IMR-90 (cell line): ENCODE measurements at regions not wholly inside any gene's neighbourhood (a gene's known extent, or its start where the extent isn't known, plus 50 kb on each side); places are given as distances from the start of the nearest gene placed in this dataset.

Source experiments
- ATAC-seq: fragments of 200-7000 bp; cut with Tn5 transposase; 2 replicates; pipeline ENCODE4 v1.9.1; 2020; ENCODE audit warnings: low read depth, mild to moderate bottlenecking, moderate library complexity
- BruUV-seq: library from RNA; stranded (reverse); fragments of 400-500 nt; replicated peaks from 2 replicates; lab custom pipeline; 2021; lab: Mats Ljungman, UMichigan
- CTCF ChIA-PET: fragments of 300-600 bp; formaldehyde crosslinking; extraction: SDS; loops from one replicate; lab custom pipeline; 2021; ENCODE audit warnings: antibody characterized with exemption; lab: Yijun Ruan, JAX
- POLR2A ChIA-PET: fragments of 300-600 bp; sonication (Branson Sonifier 250); formaldehyde crosslinking; loops from one replicate; lab custom pipeline; 2022; ENCODE audit warnings: antibody characterized with exemption; ENCODE audit not compliant: unreplicated experiment; lab: Charles Lee
- DNase-seq: peaks from one replicate; pipeline ENCODE4 v3.0.0; 2013
- H2AFZ ChIP-seq: replicated peaks from 2 replicates; pipeline ENCODE3; 2013; ENCODE audit warnings: low read length, mild to moderate bottlenecking; ENCODE audit not compliant: poor library complexity
- H2AK5ac ChIP-seq: 2 replicates; pipeline ENCODE4 v1.6.1; 2013; ENCODE audit warnings: low read depth, low read length, inconsistent platforms
- H2AK9ac ChIP-seq: replicated peaks from 2 replicates; pipeline ENCODE3; 2013; ENCODE audit warnings: mild to moderate bottlenecking, low read depth, low read length, moderate library complexity; ENCODE audit not compliant: poor library complexity
- H2BK120ac ChIP-seq: 2 replicates; pipeline ENCODE4 v1.6.1; 2013; ENCODE audit warnings: low read depth, low read length, inconsistent platforms
- H2BK15ac ChIP-seq: 3 replicates; pipeline ENCODE4 v1.6.1; 2013; ENCODE audit warnings: low read depth, low read length, inconsistent platforms
- H2BK20ac ChIP-seq: 2 replicates; pipeline ENCODE4 v1.6.1; 2013; ENCODE audit warnings: low read depth, mild to moderate bottlenecking, inconsistent platforms, low read length, moderate library complexity
- H2BK5ac ChIP-seq: 2 replicates; pipeline ENCODE4 v1.6.1; 2013; ENCODE audit warnings: mild to moderate bottlenecking, low read depth, low read length, inconsistent platforms; ENCODE audit not compliant: poor library complexity, severe bottlenecking
- H3K14ac ChIP-seq: replicated peaks from 2 replicates; pipeline ENCODE4 v1.6.1; 2013; ENCODE audit warnings: low read depth, low read length, inconsistent platforms
- H3K18ac ChIP-seq: 2 replicates; pipeline ENCODE4 v1.6.1; 2013; ENCODE audit warnings: low read depth, low read length, control low read depth
- H3K23ac ChIP-seq: 2 replicates; pipeline ENCODE4 v1.6.1; 2013; ENCODE audit warnings: low read depth, low read length, inconsistent platforms
- H3K27ac ChIP-seq: 2 replicates; pipeline ENCODE4 v1.5.1; 2013; ENCODE audit warnings: mild to moderate bottlenecking, control low read depth, low read length; ENCODE audit not compliant: insufficient read depth
- H3K27me3 ChIP-seq: 2 replicates; pipeline ENCODE4 v1.6.1; 2013; ENCODE audit warnings: low read length; ENCODE audit not compliant: control insufficient read depth, insufficient read depth
- H3K36me3 ChIP-seq: 2 replicates; pipeline ENCODE4 v1.6.1; 2013; ENCODE audit warnings: low read length, mixed read lengths; ENCODE audit not compliant: control insufficient read depth, insufficient read depth
- H3K4ac ChIP-seq: 2 replicates; pipeline ENCODE4 v1.6.1; 2013; ENCODE audit warnings: low read depth, low read length, inconsistent platforms
- H3K4me1 ChIP-seq: 2 replicates; pipeline ENCODE4 v1.6.1; 2013; ENCODE audit warnings: low read length, mixed read lengths; ENCODE audit not compliant: control insufficient read depth, insufficient read depth
- H3K4me2 ChIP-seq: 2 replicates; pipeline ENCODE4 v1.6.1; 2013; ENCODE audit warnings: low read depth, mild to moderate bottlenecking, control low read depth, low read length, moderate library complexity
- H3K4me3 ChIP-seq: 2 replicates; pipeline ENCODE4 v1.5.1; 2013; ENCODE audit warnings: low read depth, mild to moderate bottlenecking, control low read depth, low read length, moderate library complexity; ENCODE audit not compliant: insufficient read depth
- H3K56ac ChIP-seq: 2 replicates; pipeline ENCODE4 v1.6.1; 2013; ENCODE audit warnings: low read length, inconsistent platforms; ENCODE audit not compliant: insufficient read depth; ENCODE audit errors: extremely low read depth
- H3K79me1 ChIP-seq, 2 experiments: 2 replicates each; pipeline ENCODE4 v1.6.1; 2013; ENCODE audit warnings: low read length in 2 of 2, inconsistent platforms in 1 of 2, low read depth in 1 of 2
- H3K9ac ChIP-seq: 2 replicates; pipeline ENCODE4 v1.6.1; 2013; ENCODE audit warnings: low read depth, low read length, control low read depth
- H3K9me1 ChIP-seq: 2 replicates; pipeline ENCODE4 v1.6.1; 2013; ENCODE audit warnings: low read length, inconsistent platforms; ENCODE audit not compliant: insufficient read depth
- H3K9me3 ChIP-seq: 2 replicates; pipeline ENCODE4 v1.6.1; 2013; ENCODE audit warnings: low read length; ENCODE audit not compliant: control insufficient read depth, insufficient read depth
- H4K20me1 ChIP-seq: 2 replicates; pipeline ENCODE4 v1.6.1; 2013; ENCODE audit warnings: low read length, inconsistent platforms; ENCODE audit not compliant: insufficient read depth
- H4K5ac ChIP-seq: 2 replicates; pipeline ENCODE4 v1.6.1; 2013; ENCODE audit warnings: mild to moderate bottlenecking, low read depth, low read length, control low read depth
- H4K8ac ChIP-seq, 2 experiments: 2 replicates each; pipeline ENCODE4 v1.6.1; 2013; ENCODE audit warnings: low read depth in 2 of 2, low read length in 2 of 2, control low read depth in 1 of 2, inconsistent platforms in 1 of 2
- H4K91ac ChIP-seq: 2 replicates; pipeline ENCODE4 v1.6.1; 2013; ENCODE audit warnings: low read depth, low read length, inconsistent platforms; ENCODE audit not compliant: insufficient read depth
- BHLHE40 ChIP-seq: fragments of 150-350 bp; IDR thresholded peaks from 2 replicates; pipeline ENCODE4 v1.6.1; 2016; ENCODE audit warnings: mild to moderate bottlenecking, low read depth, low read length
- CEBPB ChIP-seq: IDR thresholded peaks from 2 replicates; pipeline ENCODE4 v1.6.1; 2012; ENCODE audit warnings: low read depth, low read length, improper control_type of control experiment
- CHD1 ChIP-seq: IDR thresholded peaks from 2 replicates; pipeline ENCODE4 v1.6.1; 2012; ENCODE audit warnings: low read depth, low read length, improper control_type of control experiment
- ELK1 ChIP-seq: fragments of 150-350 bp; IDR thresholded peaks from 2 replicates; pipeline ENCODE4 v1.6.1; 2016; ENCODE audit warnings: low read depth, mild to moderate bottlenecking, low read length, moderate library complexity, borderline replicate concordance
- MAFK ChIP-seq: IDR thresholded peaks from 2 replicates; pipeline ENCODE4 v1.6.1; 2012; ENCODE audit warnings: low read depth, low read length, improper control_type of control experiment
- MAZ ChIP-seq: IDR thresholded peaks from 2 replicates; pipeline ENCODE4 v1.6.1; 2012; ENCODE audit warnings: low read depth, mild to moderate bottlenecking, low read length, improper control_type of control experiment, moderate library complexity, borderline replicate concordance
- NFE2L2 ChIP-seq: fragments of 150-350 bp; IDR thresholded peaks from 2 replicates; pipeline ENCODE4 v1.6.1; 2016; ENCODE audit warnings: low read depth, mild to moderate bottlenecking, low read length
- POLR2A ChIP-seq: IDR thresholded peaks from 2 replicates; pipeline ENCODE4 v1.6.1; 2012; ENCODE audit warnings: mild to moderate bottlenecking, low read depth, low read length
- USF2 ChIP-seq: fragments of 150-350 bp; IDR thresholded peaks from 2 replicates; pipeline ENCODE4 v1.6.1; 2017; ENCODE audit warnings: mild to moderate bottlenecking, antibody characterized with exemption, low read length, low read depth
- WGBS, 2 experiments: methylation state at CpG; one replicate each; pipeline versions ENCODE4 v1.1.5 to v1.1.7; 2013; ENCODE audit warnings: missing lambda C conversion rate in 2 of 2; ENCODE audit not compliant: insufficient read length in 1 of 2; ENCODE audit errors: extremely low coverage in 2 of 2; 5-methylcytosine and 5-hydroxymethylcytosine counted together
- dilution Hi-C: fragments of 300-500 bp; cut with HindIII; formaldehyde crosslinking; loops from one replicate; pipeline ENCODE4 v1.14.3; 2018; ENCODE audit warnings: low sequenced_read_pairs; ENCODE audit not compliant: unreplicated experiment
- in situ Hi-C: fragments of 300-500 bp; cut with MboI; formaldehyde crosslinking; loops from 3 replicates; pipeline ENCODE4 v1.14.3; 2019; ENCODE audit warnings: low sequenced_read_pairs, inconsistent platforms, mixed read lengths
- intact Hi-C: fragments of 100-400 bp; cut with micrococcal nuclease; formaldehyde crosslinking; loops from 2 replicates; pipeline ENCODE4 v1.10.0; 2022

GRCh38 chr3:159250961-159251360 lies 449.1 kb downstream of the MFSD1 start:
- intact Hi-C loops (loop anchor here (10.0 kb wide), 1 partner anchor 586 kb away; no protein-coding TSS in a partner anchor), in situ Hi-C loops (loop anchor here (25.0 kb wide), 2 partner anchors 614 to 761 kb away; partner anchors contain the start of gene GFM1), dilution Hi-C loops (no loop called here)
- H2BK20ac ChIP-seq = no peak overlapping the region
- no peak overlapping the region for H3K4me2 ChIP-seq
- no peak overlapping the region for H3K4ac ChIP-seq
- ChIA-PET CTCF (no interaction called here), POLR2A (no interaction called here)
- no peak overlapping the region for H3K27ac ChIP-seq
- no TSS peak for BruUV-seq
- H3K14ac ChIP-seq = no peak overlapping the region
- H3K4me3 ChIP-seq = no peak overlapping the region
- H4K20me1 ChIP-seq = no peaks in the 10 kb centered on the region
- H3K23ac ChIP-seq = no peak overlapping the region
- H3K36me3 ChIP-seq = no peaks in the 10 kb centered on the region
- H3K79me1 ChIP-seq = no peaks in the 10 kb centered on the region
- H2BK120ac ChIP-seq = no peak overlapping the region
- H2AFZ ChIP-seq = no peak overlapping the region
- no peaks in the 10 kb centered on the region for H3K9me1 ChIP-seq
- no peak overlapping the region for H3K56ac ChIP-seq
- no peak overlapping the region for H2BK15ac ChIP-seq
- peaks cover 4% of the 10 kb centered on the region; the same call in 1 of the 2 replicates for H3K27me3 ChIP-seq
- WGBS, 2 experiments = no CpG with 5 or more reads among the region's 1 CpG
- no peak overlapping the region for H3K9ac ChIP-seq
- no peaks in the 10 kb centered on the region for H3K9me3 ChIP-seq
- TF ChIP-seq ELK1 = no peak
- TF ChIP-seq MAFK = no peak
- no peak for TF ChIP-seq CEBPB
- TF ChIP-seq POLR2A = no peak
- no peak for TF ChIP-seq BHLHE40
- no peak for TF ChIP-seq CHD1
- no peak for TF ChIP-seq NFE2L2
- TF ChIP-seq MAZ = no peak
- no peak for TF ChIP-seq USF2
- H3K4me1 ChIP-seq = no peaks in the 10 kb centered on the region
- no peak for DNase-seq
- no peak overlapping the region for H3K18ac ChIP-seq
- H4K8ac ChIP-seq = no peak overlapping the region
- ATAC-seq = no peak
- H4K5ac ChIP-seq = no peak overlapping the region
- no peak overlapping the region for H2BK5ac ChIP-seq
- H4K91ac ChIP-seq = no peak overlapping the region
- no peak overlapping the region for H2AK5ac ChIP-seq
- H2AK9ac ChIP-seq = no peak overlapping the region
